ENCODE measurements at regions not wholly inside any gene's neighbourhood (a gene's known extent, or its start where the extent isn't known, plus 50 kb on each side); places are given as distances from the start of the nearest gene placed in this dataset.

DNA sequence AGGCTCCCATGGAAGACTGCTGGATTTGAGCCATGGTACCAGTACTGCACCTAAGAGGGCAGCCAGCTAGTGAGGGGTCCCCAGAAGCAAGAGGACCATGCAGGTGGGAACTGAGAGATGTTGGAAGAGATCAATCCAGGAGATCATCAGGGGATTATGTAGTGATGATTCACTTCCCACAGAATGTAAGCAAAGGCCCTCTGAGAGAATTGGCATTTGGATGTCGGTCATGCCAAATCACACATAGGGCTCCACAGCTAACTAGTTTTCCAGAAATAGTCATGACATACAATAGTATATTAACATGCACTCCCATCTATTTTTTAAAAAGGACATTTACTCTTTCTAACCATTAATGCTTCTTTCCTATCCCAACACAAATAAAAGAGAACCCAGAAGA lies 112.5 kb downstream of the RASGEF1B start:
- no peaks in the 10 kb centered on the region for H3K27me3 ChIP-seq (ENCODE audit: control insufficient read depth, insufficient read depth, low read length)
- no peak for TF ChIP-seq CTCF (IDR thresholded peaks at IDR 0.05)
- H3K27ac ChIP-seq (ENCODE audit: low read length), result no peak overlapping the region
- H3K36me3 Mint-ChIP-seq, result no peaks in the 10 kb centered on the region
- no peaks in the 10 kb centered on the region for H3K9me3 ChIP-seq (ENCODE audit: control insufficient read depth, insufficient read depth, low read length)
- no peaks in the 10 kb centered on the region for H3K4me1 Mint-ChIP-seq
- H3K36me3 ChIP-seq (ENCODE audit: control insufficient read depth, insufficient read depth, low read length), result no peaks in the 10 kb centered on the region
- H3K9me3 Mint-ChIP-seq, result no peaks in the 10 kb centered on the region
- no peak overlapping the region for H3K4me3 ChIP-seq (ENCODE audit: low read length)
- no peak overlapping the region for H3K4me3 Mint-ChIP-seq
- H3K27me3 Mint-ChIP-seq (ENCODE audit: low read depth in 2 of 2), result peaks cover 9 to 14% of the 10 kb centered on the region in 2 donors
- H3K27ac Mint-ChIP-seq, result no peak overlapping the region
- no peak for ATAC-seq
- 95% methylated on average over 1 of the region's 1 CpG for WGBS (ENCODE audit: insufficient coverage)
- no peaks in the 10 kb centered on the region for H3K4me1 ChIP-seq (ENCODE audit: control insufficient read depth, insufficient read depth, low read length)
- no peak for DNase-seq
- intact Hi-C loops (cut with micrococcal nuclease), result no loop called here

- DNase-seq (no peak), ATAC-seq (no peak)
- Mint-ChIP-seq H3K27ac (no peak overlapping the region), H3K9me3 (no peaks in the 10 kb centered on the region), H3K27me3 (ENCODE audit: low read depth in 2 of 2) (peaks cover 9 to 14% of the 10 kb centered on the region in 2 donors), H3K4me3 (no peak overlapping the region), H3K36me3 (no peaks in the 10 kb centered on the region), H3K4me1 (no peaks in the 10 kb centered on the region)
- no peaks in the 10 kb centered on the region for H3K4me1 ChIP-seq (ENCODE audit: control insufficient read depth, insufficient read depth, low read length)
- H3K27me3 ChIP-seq (ENCODE audit: control insufficient read depth, insufficient read depth, low read length), result no peaks in the 10 kb centered on the region
- no peak overlapping the region for H3K27ac ChIP-seq (ENCODE audit: low read length)
- intact Hi-C loops (cut with micrococcal nuclease), result no loop called here
- no peaks in the 10 kb centered on the region for H3K36me3 ChIP-seq (ENCODE audit: control insufficient read depth, insufficient read depth, low read length)
- H3K4me3 ChIP-seq (ENCODE audit: low read length), result no peak overlapping the region
- no peaks in the 10 kb centered on the region for H3K9me3 ChIP-seq (ENCODE audit: control insufficient read depth, insufficient read depth, low read length)
- WGBS (ENCODE audit: insufficient coverage), result 55% methylated on average over 2 of the region's 2 CpGs
- no peak for TF ChIP-seq CTCF (IDR thresholded peaks at IDR 0.05)
Measured at GRCh38 chr4:81358154-81358553, 113.6 kb downstream of the RASGEF1B start.

- intact Hi-C loops (cut with micrococcal nuclease), result no loop called here
Measured at GRCh38 chr4:81356621-81357020, 115.1 kb downstream of the RASGEF1B start.

More at GRCh38 chr4:81356621-81357020, 115.1 kb downstream of the RASGEF1B start:
- no peak overlapping the region for H3K4me3 Mint-ChIP-seq
- ATAC-seq, result no peak
- DNase-seq, result no peak
- no peak overlapping the region for H3K27ac Mint-ChIP-seq
- H3K27me3 ChIP-seq (ENCODE audit: control insufficient read depth, insufficient read depth, low read length), result no peaks in the 10 kb centered on the region
- peaks cover 13 to 21% of the 10 kb centered on the region in 2 donors for H3K27me3 Mint-ChIP-seq (ENCODE audit: low read depth in 2 of 2)
- H3K27ac ChIP-seq (ENCODE audit: low read length), result no peak overlapping the region
- TF ChIP-seq CTCF (IDR thresholded peaks at IDR 0.05), result no peak
- no peaks in the 10 kb centered on the region for H3K36me3 Mint-ChIP-seq
- H3K4me3 ChIP-seq (ENCODE audit: low read length), result no peak overlapping the region
- no peaks in the 10 kb centered on the region for H3K9me3 ChIP-seq (ENCODE audit: control insufficient read depth, insufficient read depth, low read length)
- H3K4me1 ChIP-seq (ENCODE audit: control insufficient read depth, insufficient read depth, low read length), result no peaks in the 10 kb centered on the region
- H3K9me3 Mint-ChIP-seq, result no peaks in the 10 kb centered on the region
- no CpG with 5 or more reads among the region's 1 CpG for WGBS (ENCODE audit: insufficient coverage)
- H3K36me3 ChIP-seq (ENCODE audit: control insufficient read depth, insufficient read depth, low read length), result no peaks in the 10 kb centered on the region
- peaks cover 2 to 4% of the 10 kb centered on the region in 2 donors for H3K4me1 Mint-ChIP-seq

Data from natural killer cell (primary cell).